Stimulated activated CD4-positive, alpha-beta T cell treated with anti-CD3 and anti-CD28 coated beads, Interleukin-12 subunit alpha, Interleukin-12 subunit beta, amount 100 ng/mL, for 4 hours (primary cell): ENCODE measurements at regions not wholly inside any gene's neighbourhood (a gene's known extent, or its start where the extent isn't known, plus 50 kb on each side); places are given as distances from the start of the nearest gene placed in this dataset.

Source experiments
- DNase-seq: peaks from one replicate; pipeline ENCODE4 v3.0.0-alpha.2; 2020

DNA sequence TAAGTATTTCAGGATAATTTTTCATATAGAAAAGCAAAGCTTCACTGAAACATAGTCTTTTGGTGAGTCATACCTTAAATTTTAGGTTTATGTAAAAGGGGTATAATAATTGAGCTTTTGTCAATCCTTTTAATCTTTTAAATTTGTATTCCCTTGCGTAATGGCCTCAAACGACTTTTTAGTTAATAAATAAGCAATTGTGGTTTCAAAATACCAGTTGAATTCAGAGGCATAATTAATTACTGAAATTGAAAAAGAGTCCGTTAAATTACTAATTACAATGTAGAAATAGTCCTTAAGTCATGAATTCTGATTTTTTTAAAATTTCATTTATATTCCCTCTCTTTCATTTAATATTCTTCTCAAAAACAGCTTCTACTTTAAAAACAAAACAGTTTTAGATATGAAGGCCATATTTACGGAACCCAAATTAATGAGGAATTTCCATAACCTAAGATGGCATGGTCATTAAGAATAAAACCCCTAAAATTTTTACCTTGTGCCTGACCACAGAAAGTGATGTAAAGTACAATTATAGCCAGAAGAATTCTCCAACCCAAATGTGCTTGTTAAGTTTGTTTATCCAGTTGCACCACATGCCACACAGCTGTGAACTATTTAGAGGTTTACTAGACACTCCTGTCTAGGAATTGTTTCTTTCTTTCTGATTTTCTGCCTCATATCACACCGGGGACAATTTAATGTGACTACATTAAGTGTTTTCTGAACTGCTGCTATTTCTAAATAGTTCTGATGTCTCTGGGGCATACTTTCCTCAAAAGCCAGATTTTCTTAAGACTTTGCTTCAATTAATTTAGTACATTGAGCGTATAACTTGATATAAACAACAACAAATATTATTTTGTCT is 60.7 kb upstream of the ITGA4 start:
- no peak for DNase-seq

DNA sequence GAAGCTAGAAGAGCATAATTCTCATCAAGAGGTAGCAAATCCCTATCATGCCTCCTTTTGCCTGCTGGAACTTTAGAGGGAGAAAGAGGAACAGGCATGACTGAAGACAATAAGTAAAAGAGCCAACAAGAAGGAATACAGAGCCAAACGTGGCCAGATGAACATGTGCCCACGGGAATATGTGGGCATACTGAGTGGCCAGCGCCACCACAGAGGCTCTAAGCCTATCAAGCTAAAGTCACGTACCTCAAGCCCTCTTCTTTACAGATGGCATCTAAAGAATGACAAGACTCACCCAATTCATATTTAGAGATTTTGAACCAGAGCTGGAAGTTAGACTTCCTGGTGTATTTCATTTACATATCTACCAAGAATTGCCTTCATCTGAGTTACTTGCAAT is 59.9 kb upstream of the ITGA4 start:
- DNase-seq, result no peak

DNA sequence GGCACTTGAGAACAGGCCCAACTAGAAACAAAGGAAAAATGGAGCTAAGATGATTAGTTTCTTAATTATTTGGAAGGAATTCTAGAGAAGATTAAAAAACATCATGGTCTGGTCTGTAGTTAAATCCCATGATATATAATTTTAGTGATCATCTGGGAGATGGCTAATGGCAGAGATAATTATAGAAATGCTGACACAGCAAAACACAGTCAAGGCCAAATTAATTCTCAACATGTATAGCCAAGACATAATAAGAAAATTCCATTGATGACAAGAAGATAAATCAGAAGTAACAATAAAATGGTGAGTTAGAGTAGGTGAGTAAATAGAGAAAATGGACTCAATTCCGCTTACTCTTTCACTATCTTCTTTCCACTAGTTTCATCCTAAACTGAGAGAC is 59.2 kb upstream of the ITGA4 start:
- no peak for DNase-seq

DNA sequence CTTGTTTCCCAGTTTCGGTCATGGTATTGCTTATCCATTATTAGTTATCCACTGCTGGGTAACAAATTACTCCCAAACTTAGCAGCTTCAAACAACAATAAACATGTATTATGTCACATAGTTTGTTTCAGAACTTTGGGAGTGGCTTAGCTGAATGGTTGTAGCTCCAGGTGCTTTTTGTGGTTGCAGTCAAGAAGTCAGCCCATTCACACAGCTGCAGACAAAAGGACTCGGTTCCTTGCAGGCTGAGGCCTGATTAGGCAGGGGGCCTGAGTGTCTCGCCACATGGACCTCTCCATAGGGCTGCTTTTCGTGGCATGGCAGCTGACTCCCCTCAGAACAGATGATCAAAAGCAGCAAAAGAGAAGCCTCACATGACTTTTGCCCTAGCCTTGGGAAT is 58.2 kb upstream of the ITGA4 start:
- DNase-seq, result no peak

DNA sequence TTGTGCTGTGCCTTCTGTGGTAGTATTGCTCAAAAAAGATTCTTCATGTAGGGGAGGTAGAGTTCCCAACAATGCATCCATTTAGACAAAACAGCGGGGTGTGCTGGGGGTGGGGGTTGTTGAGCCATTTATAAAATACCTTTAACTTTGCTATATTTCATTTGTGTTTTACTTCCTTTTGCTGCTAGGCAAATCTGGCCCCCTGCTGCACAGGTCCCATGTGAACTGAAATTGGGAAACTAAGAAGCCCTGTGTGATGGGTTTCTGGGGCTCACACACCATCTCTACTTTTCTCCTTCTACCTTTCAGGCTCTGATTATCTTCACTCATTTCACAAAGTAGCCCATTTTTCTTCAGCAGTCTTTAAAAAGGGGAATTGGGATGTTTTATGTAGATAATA is 52.7 kb upstream of the ITGA4 start:
- DNase-seq, result no peak

DNA sequence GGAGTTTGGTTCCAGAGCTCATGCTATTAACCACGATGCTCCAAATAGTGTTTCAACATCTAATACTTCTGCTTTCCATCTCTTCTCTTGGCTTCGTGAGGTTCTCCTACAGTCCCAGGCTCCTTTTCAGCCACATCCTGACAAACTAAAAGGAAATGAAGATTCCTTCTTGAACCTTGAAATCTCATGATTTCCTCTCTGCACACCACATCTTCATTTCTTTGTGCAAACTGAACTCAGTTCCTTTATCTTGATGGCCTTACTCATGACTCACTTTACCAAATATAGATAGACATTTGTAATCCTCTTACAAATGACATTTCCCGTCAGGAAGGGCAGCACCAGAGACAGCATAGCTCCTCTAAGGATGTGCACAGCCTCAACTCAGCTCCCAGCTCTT is 50.0 kb upstream of the ITGA4 start:
- no peak for DNase-seq
